ENCODE measurements at regions not wholly inside any gene's neighbourhood (a gene's known extent, or its start where the extent isn't known, plus 50 kb on each side); places are given as distances from the start of the nearest gene placed in this dataset.
A peak's percentile ranks its signal among the peaks of the same experiment; 100 is the strongest.
"Not testable (repeated sequence)": the region's sequence is repeated elsewhere in the genome, so short reads cannot be mapped to it uniquely, and the experiment has no call there.

DNA sequence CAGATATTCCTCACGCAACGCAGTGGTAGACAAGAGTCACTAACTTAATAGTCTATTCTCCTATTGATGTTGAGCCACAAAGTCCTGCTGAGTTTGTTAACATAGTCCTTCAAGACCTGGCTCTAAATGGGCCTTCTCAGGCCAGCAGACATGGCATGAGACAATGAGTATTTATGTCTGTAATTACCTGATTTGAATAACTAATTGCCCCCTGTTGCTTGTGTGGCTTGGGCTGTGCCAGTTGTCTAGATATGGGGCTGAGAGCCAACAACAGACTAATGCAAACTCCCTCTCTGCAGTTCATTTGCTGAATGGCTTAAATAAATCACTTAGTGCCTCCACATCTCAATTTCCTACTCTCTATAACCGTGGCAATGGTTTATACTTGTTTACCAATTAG, 65.5 kb upstream of the VWC2 start:
- no peak overlapping the region for H3K4me3 ChIP-seq (ENCODE audit: control insufficient read depth, low read depth, low read length)
- TF ChIP-seq, protein P1, sequence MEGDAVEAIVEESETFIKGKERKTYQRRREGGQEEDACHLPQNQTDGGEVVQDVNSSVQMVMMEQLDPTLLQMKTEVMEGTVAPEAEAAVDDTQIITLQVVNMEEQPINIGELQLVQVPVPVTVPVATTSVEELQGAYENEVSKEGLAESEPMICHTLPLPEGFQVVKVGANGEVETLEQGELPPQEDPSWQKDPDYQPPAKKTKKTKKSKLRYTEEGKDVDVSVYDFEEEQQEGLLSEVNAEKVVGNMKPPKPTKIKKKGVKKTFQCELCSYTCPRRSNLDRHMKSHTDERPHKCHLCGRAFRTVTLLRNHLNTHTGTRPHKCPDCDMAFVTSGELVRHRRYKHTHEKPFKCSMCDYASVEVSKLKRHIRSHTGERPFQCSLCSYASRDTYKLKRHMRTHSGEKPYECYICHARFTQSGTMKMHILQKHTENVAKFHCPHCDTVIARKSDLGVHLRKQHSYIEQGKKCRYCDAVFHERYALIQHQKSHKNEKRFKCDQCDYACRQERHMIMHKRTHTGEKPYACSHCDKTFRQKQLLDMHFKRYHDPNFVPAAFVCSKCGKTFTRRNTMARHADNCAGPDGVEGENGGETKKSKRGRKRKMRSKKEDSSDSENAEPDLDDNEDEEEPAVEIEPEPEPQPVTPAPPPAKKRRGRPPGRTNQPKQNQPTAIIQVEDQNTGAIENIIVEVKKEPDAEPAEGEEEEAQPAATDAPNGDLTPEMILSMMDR (conservative IDR thresholded peaks at IDR 0.05; ENCODE audit: control insufficient read depth, insufficient read depth, low read depth, low read length), result no peak

DNA sequence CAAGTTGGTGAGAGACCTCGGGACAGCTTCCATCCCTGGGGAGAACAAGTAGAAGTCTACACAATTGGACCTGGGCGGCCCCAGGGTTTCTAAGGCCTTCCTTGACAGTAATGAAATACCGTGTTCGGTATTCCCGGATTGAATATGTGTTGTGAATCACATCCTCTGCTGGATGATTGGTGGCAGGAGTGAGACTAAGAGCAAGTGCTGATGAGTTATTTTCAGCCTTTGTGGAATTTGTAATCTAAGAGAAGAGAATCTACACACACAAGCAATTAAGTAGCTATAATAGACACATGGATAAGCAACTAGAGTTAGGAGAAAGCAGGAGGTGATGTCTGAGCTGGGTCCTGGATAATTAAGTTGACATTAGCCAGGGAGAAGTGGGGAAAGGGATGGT, 64.8 kb upstream of the VWC2 start:
- DNase-seq (ENCODE audit: low read depth), result no peak
- H3K4me3 ChIP-seq (ENCODE audit: control insufficient read depth, low read depth, low read length), result no peak overlapping the region
- TF ChIP-seq, protein P1 (conservative IDR thresholded peaks at IDR 0.05; ENCODE audit: control insufficient read depth, insufficient read depth, low read depth, low read length), result no peak

More for the DNA sequence above, 65.5 kb upstream of the VWC2 start:
- no peak for DNase-seq (ENCODE audit: low read depth)

DNA sequence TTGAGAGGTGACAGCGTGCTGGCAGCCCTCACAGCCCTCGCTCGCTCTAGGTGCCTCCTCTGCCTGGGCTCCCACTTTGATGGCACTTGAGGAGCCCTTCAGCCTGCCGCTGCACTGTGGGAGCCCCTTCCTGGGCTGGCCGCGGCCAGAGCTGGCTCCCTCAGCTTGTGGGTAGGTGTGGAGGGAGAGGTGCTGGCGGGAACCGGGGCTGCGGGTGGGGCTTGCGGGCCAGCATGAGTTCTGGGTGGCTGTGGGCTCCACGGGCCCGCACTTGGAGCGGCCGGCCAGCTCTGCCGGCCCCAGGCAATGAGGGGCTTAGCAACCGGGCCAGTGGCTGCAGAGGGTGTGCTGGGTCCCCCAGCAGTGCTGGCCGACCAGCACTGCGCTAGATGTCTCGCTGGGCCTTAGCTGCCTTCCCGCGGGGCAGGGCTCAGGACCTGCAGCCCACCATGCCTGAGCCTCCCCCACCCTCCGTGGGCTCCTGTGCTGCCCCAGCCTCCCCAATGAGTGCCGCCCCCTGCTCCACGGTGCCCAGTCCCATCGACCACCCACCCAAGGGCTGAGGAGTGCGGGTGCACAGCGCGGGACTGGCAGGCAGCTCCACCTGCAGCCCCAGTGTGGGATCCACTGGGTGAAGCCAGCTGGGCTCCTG, 62.2 kb upstream of the VWC2 start:
- DNase-seq (ENCODE audit: low read depth); H3K4me3 ChIP-seq (ENCODE audit: control insufficient read depth, low read depth, low read length): not testable (repeated sequence)

DNA sequence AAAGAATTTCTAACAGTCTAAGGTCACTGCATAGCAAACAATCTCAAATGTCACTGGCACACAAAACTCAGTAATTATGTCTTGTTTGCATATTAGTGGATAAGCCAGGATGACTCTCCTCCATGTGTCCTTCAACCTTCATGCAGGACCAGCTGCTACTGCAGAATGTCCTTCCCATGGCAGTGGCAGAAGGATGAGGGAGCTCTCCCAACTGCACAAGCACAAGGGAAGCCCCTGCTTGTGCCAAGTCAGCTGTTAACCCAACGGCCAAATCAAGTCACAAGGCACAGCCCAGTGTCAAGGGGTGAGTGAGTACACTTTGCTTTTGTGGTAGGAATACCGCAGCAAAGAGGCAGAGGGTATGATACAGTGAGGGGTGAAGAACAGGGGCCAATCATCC, 59.3 kb upstream of the VWC2 start:
- DNase-seq (ENCODE audit: low read depth), result no peak
- TF ChIP-seq, protein P1 (conservative IDR thresholded peaks at IDR 0.05; ENCODE audit: control insufficient read depth, insufficient read depth, low read depth, low read length), result no peak
- H3K4me3 ChIP-seq (ENCODE audit: control insufficient read depth, low read depth, low read length), result no peak overlapping the region

DNA sequence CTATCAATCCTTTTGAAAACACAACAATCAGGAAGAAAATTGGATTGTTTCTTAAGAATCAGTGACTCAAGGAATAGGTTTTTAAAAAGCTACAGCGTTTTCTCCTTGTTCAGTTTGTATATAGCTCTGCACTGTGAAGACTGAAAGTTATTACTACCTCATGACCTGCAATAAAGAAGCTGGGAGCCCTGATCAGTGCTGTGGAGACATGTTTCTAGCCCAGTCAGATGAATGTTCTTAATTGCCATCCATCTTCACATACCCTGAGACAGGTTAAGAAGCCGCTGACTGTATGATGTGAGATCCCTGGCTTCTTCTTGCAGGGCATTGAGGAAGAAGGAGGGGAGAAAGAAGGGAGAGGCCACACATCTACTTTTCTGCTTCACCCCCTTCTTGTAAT, 58.0 kb upstream of the VWC2 start:
- TF ChIP-seq, protein P1 (conservative IDR thresholded peaks at IDR 0.05; ENCODE audit: control insufficient read depth, insufficient read depth, low read depth, low read length), result no peak
- DNase-seq (ENCODE audit: low read depth), result no peak
- H3K4me3 ChIP-seq (ENCODE audit: control insufficient read depth, low read depth, low read length), result no peak overlapping the region

DNA sequence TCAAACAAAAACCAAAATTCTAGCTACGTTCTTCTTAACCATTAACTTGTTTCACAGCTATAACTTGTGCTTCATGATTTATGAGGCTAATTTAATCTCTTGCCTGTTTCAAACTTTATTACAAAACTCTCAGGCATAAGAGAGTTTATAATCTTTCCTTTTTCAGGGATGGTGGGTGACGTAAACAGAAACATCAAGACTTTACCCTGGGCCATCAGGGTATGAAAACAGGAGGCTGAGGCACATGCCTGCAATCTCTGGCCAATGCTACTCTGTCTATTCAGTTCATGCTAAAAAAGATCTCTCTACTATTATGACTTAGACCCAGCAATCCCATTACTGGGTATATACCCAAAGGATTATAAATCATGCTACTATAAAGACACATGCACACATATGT, 55.9 kb upstream of the VWC2 start:
- no peak overlapping the region for H3K4me3 ChIP-seq (ENCODE audit: control insufficient read depth, low read depth, low read length)
- DNase-seq (ENCODE audit: low read depth), result no peak
- TF ChIP-seq, protein P1 (conservative IDR thresholded peaks at IDR 0.05; ENCODE audit: control insufficient read depth, insufficient read depth, low read depth, low read length), result no peak

DNA sequence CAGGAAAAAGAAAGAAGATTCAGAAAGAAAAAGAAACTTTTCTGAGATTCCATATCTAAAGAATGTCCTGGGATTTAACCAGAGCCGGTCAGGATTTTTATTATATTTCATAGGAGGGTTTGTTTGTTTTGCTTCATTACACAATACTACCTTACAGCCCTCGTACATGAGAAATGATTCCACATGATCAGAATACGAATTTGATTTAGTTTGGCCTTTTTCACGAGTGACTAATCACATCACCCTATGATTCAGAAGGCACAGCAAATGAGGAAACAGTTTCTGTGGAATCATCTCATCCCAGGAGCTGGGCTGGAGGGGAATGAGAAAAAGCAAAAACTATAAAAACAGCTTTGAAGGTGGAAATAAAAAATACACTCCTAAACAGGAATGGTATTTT, 54.7 kb upstream of the VWC2 start:
- DNase-seq (ENCODE audit: low read depth), result peak; percentile 1

More for the DNA sequence above, 54.7 kb upstream of the VWC2 start:
- TF ChIP-seq, protein P1 (conservative IDR thresholded peaks at IDR 0.05; ENCODE audit: control insufficient read depth, insufficient read depth, low read depth, low read length), result no peak
- no peak overlapping the region for H3K4me3 ChIP-seq (ENCODE audit: control insufficient read depth, low read depth, low read length)

Measured in fibroblast of mammary gland (primary cell).